ENCODE measurements at regions not wholly inside any gene's neighbourhood (a gene's known extent, or its start where the extent isn't known, plus 50 kb on each side); places are given as distances from the start of the nearest gene placed in this dataset.

DNA sequence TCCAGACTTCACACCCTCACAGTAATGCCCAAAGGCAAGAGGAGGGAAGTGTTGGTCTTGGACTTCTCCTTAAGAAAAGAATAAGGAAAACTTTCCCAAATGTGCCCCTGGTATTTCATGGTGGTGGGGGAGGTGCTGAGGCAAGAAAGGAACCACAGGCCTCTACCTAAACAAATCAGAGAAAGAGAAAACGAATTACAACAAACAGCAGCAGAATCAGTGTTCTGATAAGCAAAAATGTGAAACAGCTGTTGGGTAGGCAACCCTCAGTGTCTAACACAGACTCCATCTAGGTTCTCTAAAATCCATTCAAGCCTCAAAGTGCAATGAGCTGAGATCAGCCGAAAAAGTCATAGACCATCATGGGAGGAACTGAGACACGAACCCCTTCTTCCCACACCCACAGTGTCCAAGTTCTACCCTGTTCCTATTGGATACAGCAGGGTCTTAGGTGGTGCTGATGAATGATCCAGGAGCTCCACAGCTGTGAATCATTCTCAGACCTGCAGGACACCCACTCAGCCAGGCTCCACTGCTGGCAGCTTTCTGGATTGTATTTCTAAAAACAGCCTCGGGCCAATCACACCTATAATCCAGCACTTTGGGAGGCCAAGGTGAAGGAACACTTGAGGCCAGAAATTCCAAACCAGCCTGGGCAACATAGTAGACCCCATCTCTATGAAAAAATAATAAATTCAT, 149.1 kb downstream of the PLPP3 start:
- TF ChIP-seq POLR2A (IDR thresholded peaks at IDR 0.05; ENCODE audit: low read depth, low read length) (no peak), POLR2AphosphoS5 (IDR thresholded peaks at IDR 0.05; ENCODE audit: low read depth, low read length) (no peak), TAF1 (IDR thresholded peaks at IDR 0.05; ENCODE audit: borderline replicate concordance, low read depth, low read length) (no peak)
